ENCODE measurements at regions not wholly inside any gene's neighbourhood (a gene's known extent, or its start where the extent isn't known, plus 50 kb on each side); places are given as distances from the start of the nearest gene placed in this dataset.
"Not testable (repeated sequence)": the region's sequence is repeated elsewhere in the genome, so short reads cannot be mapped to it uniquely, and the experiment has no call there.

DNA sequence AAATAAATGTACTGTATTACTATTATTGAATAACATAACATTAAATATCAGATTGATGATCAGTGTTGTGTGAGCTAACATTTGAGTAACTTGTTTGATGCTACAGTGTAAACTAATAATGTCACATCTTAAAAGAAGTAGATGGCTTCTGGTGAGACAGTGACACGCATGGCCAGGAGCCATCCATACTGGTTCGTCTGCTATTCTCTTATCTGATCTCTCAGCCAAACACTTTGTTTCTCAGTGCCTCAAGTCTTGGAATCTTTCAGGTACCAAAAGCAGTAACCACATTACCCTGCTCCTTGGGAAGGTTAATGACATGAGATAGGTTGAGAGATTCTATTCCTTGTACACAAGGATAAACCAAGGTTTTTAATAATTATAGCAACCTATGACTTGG lies 198.1 kb upstream of the IGFBP7 start:
- H3K27ac ChIP-seq (ENCODE audit: low read depth, low read length, poor library complexity, severe bottlenecking): no peak overlapping the region
- no peaks in the 10 kb centered on the region for H4K20me1 ChIP-seq (ENCODE audit: insufficient read depth, low read length)
- no peaks in the 10 kb centered on the region for H3K9me3 ChIP-seq (ENCODE audit: low read length)
- H3K4me1 ChIP-seq (ENCODE audit: insufficient read depth, low read length, poor library complexity, severe bottlenecking): no peaks in the 10 kb centered on the region
- no peak for DNase-seq (ENCODE audit: low spot score)
- H3K9me2 ChIP-seq (ENCODE audit: insufficient read depth, low read length): no peaks in the 10 kb centered on the region
- TF ChIP-seq, protein P1, sequence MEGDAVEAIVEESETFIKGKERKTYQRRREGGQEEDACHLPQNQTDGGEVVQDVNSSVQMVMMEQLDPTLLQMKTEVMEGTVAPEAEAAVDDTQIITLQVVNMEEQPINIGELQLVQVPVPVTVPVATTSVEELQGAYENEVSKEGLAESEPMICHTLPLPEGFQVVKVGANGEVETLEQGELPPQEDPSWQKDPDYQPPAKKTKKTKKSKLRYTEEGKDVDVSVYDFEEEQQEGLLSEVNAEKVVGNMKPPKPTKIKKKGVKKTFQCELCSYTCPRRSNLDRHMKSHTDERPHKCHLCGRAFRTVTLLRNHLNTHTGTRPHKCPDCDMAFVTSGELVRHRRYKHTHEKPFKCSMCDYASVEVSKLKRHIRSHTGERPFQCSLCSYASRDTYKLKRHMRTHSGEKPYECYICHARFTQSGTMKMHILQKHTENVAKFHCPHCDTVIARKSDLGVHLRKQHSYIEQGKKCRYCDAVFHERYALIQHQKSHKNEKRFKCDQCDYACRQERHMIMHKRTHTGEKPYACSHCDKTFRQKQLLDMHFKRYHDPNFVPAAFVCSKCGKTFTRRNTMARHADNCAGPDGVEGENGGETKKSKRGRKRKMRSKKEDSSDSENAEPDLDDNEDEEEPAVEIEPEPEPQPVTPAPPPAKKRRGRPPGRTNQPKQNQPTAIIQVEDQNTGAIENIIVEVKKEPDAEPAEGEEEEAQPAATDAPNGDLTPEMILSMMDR (conservative IDR thresholded peaks at IDR 0.05; ENCODE audit: low read length): no peak
- no peak for TF ChIP-seq EZH2phosphoT487 (IDR thresholded peaks at IDR 0.05; ENCODE audit: borderline replicate concordance, low read depth, low read length)
- no peak overlapping the region for H2AFZ ChIP-seq (ENCODE audit: low read length)
- no TSS peak for BruUV-seq (replicated peaks)
- intact Hi-C loops (cut with micrococcal nuclease; ENCODE audit: unreplicated experiment): no loop called here
- CTCF ChIA-PET (ENCODE audit: unreplicated experiment): no interaction called here
- POLR2A ChIA-PET: no interaction called here
- no peak overlapping the region for H3K4me3 ChIP-seq (ENCODE audit: low read depth, low read length, poor library complexity, severe bottlenecking)
- no peak overlapping the region for H3K4me2 ChIP-seq (ENCODE audit: low read length)
- H3K36me3 ChIP-seq (ENCODE audit: insufficient read depth, low read length): no peaks in the 10 kb centered on the region
- H3K79me2 ChIP-seq (ENCODE audit: insufficient read depth, low read depth, low read length): no peaks in the 10 kb centered on the region

GRCh38 chr4:57305836-57306235 lies 195.7 kb upstream of the IGFBP7 start:
- DNase-seq (ENCODE audit: low spot score): no peak
- Histone ChIP-seq H3K27ac (ENCODE audit: low read depth, low read length, poor library complexity, severe bottlenecking) (no peak overlapping the region), H3K4me1 (ENCODE audit: insufficient read depth, low read length, poor library complexity, severe bottlenecking) (no peaks in the 10 kb centered on the region), H3K4me2 (ENCODE audit: low read length) (no peak overlapping the region), H4K20me1 (ENCODE audit: insufficient read depth, low read length) (no peaks in the 10 kb centered on the region), H3K79me2 (ENCODE audit: insufficient read depth, low read depth, low read length) (no peaks in the 10 kb centered on the region), H3K4me3 (ENCODE audit: low read depth, low read length, poor library complexity, severe bottlenecking) (no peak overlapping the region), H3K9me3 (ENCODE audit: low read length) (no peaks in the 10 kb centered on the region), H3K9me2 (ENCODE audit: insufficient read depth, low read length) (no peaks in the 10 kb centered on the region), H3K36me3 (ENCODE audit: insufficient read depth, low read length) (no peaks in the 10 kb centered on the region), H2AFZ (ENCODE audit: low read length) (no peak overlapping the region)
- ChIA-PET POLR2A (interaction anchor here (0.7 kb wide), 1 partner anchor 516 kb away, joined by 3 read pairs; no protein-coding TSS in a partner anchor), CTCF (ENCODE audit: unreplicated experiment) (no interaction called here)
- no TSS peak for BruUV-seq (replicated peaks)
- intact Hi-C loops (cut with micrococcal nuclease; ENCODE audit: unreplicated experiment): no loop called here
- no peak for TF ChIP-seq EZH2phosphoT487 (IDR thresholded peaks at IDR 0.05; ENCODE audit: borderline replicate concordance, low read depth, low read length)
- TF ChIP-seq, protein P1 (conservative IDR thresholded peaks at IDR 0.05; ENCODE audit: low read length): no peak

DNA sequence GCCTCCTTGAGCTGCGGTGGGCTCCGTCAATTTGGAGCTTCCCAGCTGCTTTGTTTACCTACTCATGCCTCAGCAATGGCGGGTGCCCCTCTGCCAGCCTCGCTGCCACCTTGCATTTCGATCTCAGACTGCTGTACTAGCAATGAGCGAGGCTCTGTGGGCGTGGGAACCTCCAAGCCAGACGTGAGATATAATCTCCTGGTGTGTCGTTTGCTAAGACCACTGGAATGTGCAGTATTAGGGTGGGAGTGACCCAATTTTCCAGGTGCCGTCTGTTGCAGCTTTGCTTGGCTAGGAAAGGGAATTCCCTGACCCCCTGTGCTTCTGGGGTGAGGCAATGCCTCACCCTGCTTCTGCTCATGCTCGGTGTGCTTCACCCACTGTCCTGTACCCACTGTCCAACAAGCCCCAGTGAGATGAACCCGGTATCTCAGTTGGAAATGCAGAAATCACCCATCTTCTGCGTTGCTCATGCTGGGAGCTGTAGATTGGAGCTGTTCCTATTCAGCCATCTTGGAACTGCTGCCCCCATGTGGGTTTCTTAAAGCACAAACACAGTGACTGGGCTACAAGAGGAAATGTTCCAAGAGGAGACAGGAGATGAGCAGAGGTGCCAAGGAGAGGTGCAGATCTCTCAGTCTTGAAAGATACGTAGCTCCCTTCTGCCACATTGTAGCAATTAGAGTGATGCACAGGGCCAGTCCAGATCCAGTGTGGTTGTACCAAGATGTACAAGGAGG lies 193.0 kb upstream of the IGFBP7 start:
- no peak for DNase-seq (ENCODE audit: low spot score)
- intact Hi-C loops (cut with micrococcal nuclease; ENCODE audit: unreplicated experiment): no loop called here
- CTCF ChIA-PET (ENCODE audit: unreplicated experiment): no interaction called here
- Histone ChIP-seq H3K4me2 (ENCODE audit: low read length) (no peak overlapping the region), H3K9me3 (ENCODE audit: low read length) (no peaks in the 10 kb centered on the region), H4K20me1 (ENCODE audit: insufficient read depth, low read length) (no peaks in the 10 kb centered on the region), H3K4me1 (ENCODE audit: insufficient read depth, low read length, poor library complexity, severe bottlenecking) (no peaks in the 10 kb centered on the region), H3K27ac (ENCODE audit: low read depth, low read length, poor library complexity, severe bottlenecking) (no peak overlapping the region), H3K9me2 (ENCODE audit: insufficient read depth, low read length) (no peaks in the 10 kb centered on the region), H3K4me3 (ENCODE audit: low read depth, low read length, poor library complexity, severe bottlenecking) (no peak overlapping the region), H3K36me3 (ENCODE audit: insufficient read depth, low read length) (no peaks in the 10 kb centered on the region), H2AFZ (ENCODE audit: low read length) (no peak overlapping the region), H3K79me2 (ENCODE audit: insufficient read depth, low read depth, low read length) (no peaks in the 10 kb centered on the region)
- TF ChIP-seq EZH2phosphoT487 (IDR thresholded peaks at IDR 0.05; ENCODE audit: borderline replicate concordance, low read depth, low read length): no peak
- TF ChIP-seq, protein P1 (conservative IDR thresholded peaks at IDR 0.05; ENCODE audit: low read length): no peak
- POLR2A ChIA-PET: interaction anchor here (0.7 kb wide), 1 partner anchor 51 kb away, joined by 3 read pairs; no protein-coding TSS in a partner anchor
- no TSS peak for BruUV-seq (replicated peaks)

- intact Hi-C loops (cut with micrococcal nuclease; ENCODE audit: unreplicated experiment); H3K36me3 ChIP-seq (ENCODE audit: insufficient read depth, low read length); H3K9me2 ChIP-seq (ENCODE audit: insufficient read depth, low read length); H4K20me1 ChIP-seq (ENCODE audit: insufficient read depth, low read length); H3K9me3 ChIP-seq (ENCODE audit: low read length); H3K4me3 ChIP-seq (ENCODE audit: low read depth, low read length, poor library complexity, severe bottlenecking); H3K4me2 ChIP-seq (ENCODE audit: low read length); BruUV-seq (replicated peaks); H2AFZ ChIP-seq (ENCODE audit: low read length); H3K4me1 ChIP-seq (ENCODE audit: insufficient read depth, low read length, poor library complexity, severe bottlenecking); H3K79me2 ChIP-seq (ENCODE audit: insufficient read depth, low read depth, low read length); H3K27ac ChIP-seq (ENCODE audit: low read depth, low read length, poor library complexity, severe bottlenecking); CTCF ChIA-PET (ENCODE audit: unreplicated experiment); DNase-seq (ENCODE audit: low spot score): not testable (repeated sequence)
- POLR2A ChIA-PET: interaction anchor here (0.6 kb wide), 1 partner anchor 10 kb away, joined by 3 read pairs; no protein-coding TSS in a partner anchor
Observed at GRCh38 chr4:57300300-57300699, 190.1 kb upstream of the IGFBP7 start.
